Vagina (tissue), 2 donors: ENCODE measurements at regions not wholly inside any gene's neighbourhood (a gene's known extent, or its start where the extent isn't known, plus 50 kb on each side); places are given as distances from the start of the nearest gene placed in this dataset.

Source experiments
- CTCF ChIP-seq, 3 experiments: fragments of 450-650 bp in 2 of 3; fragments of 200-600 bp in 1 of 3; sonication (generic) in 1 of 3; IDR thresholded peaks; one replicate each; pipeline ENCODE4 v1.5.1; 2017 to 2019; ENCODE audit warnings: antibody characterized with exemption in 3 of 3, mild to moderate bottlenecking in 2 of 3, moderate library complexity in 2 of 3
- POLR2A ChIP-seq, 2 donors: fragments of 450-650 bp; IDR thresholded peaks; one replicate each; pipeline ENCODE4 v1.6.1; 2017; ENCODE audit warnings: antibody characterized with exemption in 2 of 2, mild to moderate bottlenecking in 2 of 2, moderate library complexity in 2 of 2
- POLR2AphosphoS5 ChIP-seq, 2 donors: sonication (generic); formaldehyde crosslinking; IDR thresholded peaks; one replicate each; pipeline ENCODE4 v1.9.0; 2017; ENCODE audit warnings: antibody characterized with exemption in 2 of 2, mild to moderate bottlenecking in 2 of 2, low read depth in 1 of 2; ENCODE audit not compliant: insufficient read depth in 1 of 2

- TF ChIP-seq CTCF (IDR thresholded peaks at IDR 0.05) (no peak), POLR2A (IDR thresholded peaks at IDR 0.05) (no peak), POLR2AphosphoS5 (IDR thresholded peaks at IDR 0.05; ENCODE audit: insufficient read depth in 1 of 2, low read depth in 1 of 2) (no peak)
These were observed 388.1 kb upstream of the TMPO start for GRCh38 chr12:98127336-98127679.
